HCT116 (cell line): ENCODE measurements at regions not wholly inside any gene's neighbourhood (a gene's known extent, or its start where the extent isn't known, plus 50 kb on each side); places are given as distances from the start of the nearest gene placed in this dataset.

ENCODE experiments used
- ATAC-seq: fragments of 200-7000 bp; cut with Tn5 transposase; 2 replicates; pipeline ENCODE4 v1.9.1; 2020; ENCODE audit warnings: mild to moderate bottlenecking, moderate library complexity
- BruUV-seq: library from RNA; stranded (reverse); fragments of 400-500 nt; replicated peaks from 2 replicates; lab custom pipeline; 2021; lab: Mats Ljungman, UMichigan
- CTCF ChIA-PET: fragments of 300-600 bp; sonication (Branson Sonifier 250); formaldehyde crosslinking; loops from one replicate; lab custom pipeline; 2021; ENCODE audit warnings: antibody characterized with exemption; lab: Charles Lee
- POLR2A ChIA-PET: fragments of 300-600, 350-600 bp; sonication (Branson Sonifier 250); formaldehyde crosslinking; loops from one replicate; lab custom pipeline; 2021; ENCODE audit warnings: antibody characterized with exemption; lab: Charles Lee
- RAD21 ChIA-PET, 2 experiments: fragments of 300-600 bp; sonication (Branson Sonifier 250); formaldehyde crosslinking; loops; one replicate each; lab custom pipeline; 2023; ENCODE audit warnings: low total read pairs in 2 of 2; ENCODE audit not compliant: uncharacterized antibody in 2 of 2, unreplicated experiment in 2 of 2, low non-redundant PET in 1 of 2; lab: Charles Lee
- DNase-seq: peaks from one replicate; pipeline ENCODE4 v3.0.0-alpha.2; 2010; ENCODE audit warnings: low read depth, low spot score
- H2AFZ ChIP-seq: fragments of 200-600 bp; shearing (Covaris generic), sonication (generic); 2 replicates; pipeline ENCODE4 v1.6.1; 2017; ENCODE audit warnings: low read depth, mixed run types, mixed read lengths, antibody characterized with exemption, low read length; ENCODE audit not compliant: poor library complexity, severe bottlenecking
- H3K27ac ChIP-seq: 2 replicates; pipeline ENCODE4 v1.5.1; 2012; ENCODE audit warnings: low read depth, low read length
- H3K27me3 ChIP-seq: fragments of 200-600 bp; sonication (generic); 2 replicates; pipeline ENCODE4 v1.6.1; 2016; ENCODE audit warnings: mixed run types, low read length, mixed read lengths; ENCODE audit not compliant: insufficient read depth
- H3K36me3 ChIP-seq, 2 experiments: fragments of 200-500 bp in 1 of 2; fragments of 200-600 bp in 1 of 2; sonication (Bioruptor generic) in 1 of 2; sonication (generic) in 1 of 2; 2 replicates each; pipeline versions ENCODE4 v1.5.1 to v1.6.1; 2014 to 2016; ENCODE audit warnings: low read length in 2 of 2, inconsistent platforms in 1 of 2, mixed read lengths in 1 of 2, mixed run types in 1 of 2; ENCODE audit not compliant: insufficient read depth in 2 of 2, control insufficient read depth in 1 of 2
- H3K4me1 ChIP-seq, 2 experiments: fragments of 200-600 bp in 1 of 2; sonication (generic) in 1 of 2; 2 replicates each; pipeline versions ENCODE4 v1.5.1 to v1.6.1; 2012 to 2017; ENCODE audit warnings: low read length in 2 of 2, inconsistent platforms in 1 of 2, mild to moderate bottlenecking in 1 of 2, mixed read lengths in 1 of 2, mixed run types in 1 of 2, moderate library complexity in 1 of 2; ENCODE audit not compliant: insufficient read depth in 2 of 2, control insufficient read depth in 1 of 2
- H3K4me2 ChIP-seq: fragments of 200-600 bp; sonication (generic); 2 replicates; pipeline ENCODE4 v1.6.1; 2017; ENCODE audit warnings: mixed run types, low read length, mixed read lengths
- H3K4me3 ChIP-seq, 2 experiments: fragments of 200-600 bp in 1 of 2; sonication (generic) in 1 of 2; replicated peaks in 1 of 2; 2 replicates each; pipeline ENCODE4 v1.5.1; 2011 to 2016; ENCODE audit warnings: low read length in 2 of 2, control low read depth in 1 of 2, low read depth in 1 of 2, mild to moderate bottlenecking in 1 of 2, mixed read lengths in 1 of 2, mixed run types in 1 of 2
- H3K79me2 ChIP-seq: fragments of 200-600 bp; sonication (generic); 2 replicates; pipeline ENCODE4 v1.6.1; 2017; ENCODE audit warnings: mild to moderate bottlenecking, mixed run types, low read length, moderate library complexity, mixed read lengths; ENCODE audit not compliant: insufficient read depth
- H3K9ac ChIP-seq: fragments of 200-600 bp; sonication (generic); 2 replicates; pipeline ENCODE4 v1.6.1; 2016; ENCODE audit warnings: low read length, mixed read lengths
- H3K9me2 ChIP-seq: fragments of 200-600 bp; sonication (generic), shearing (Covaris generic); 2 replicates; pipeline ENCODE4 v1.6.1; 2017; ENCODE audit warnings: mixed run types, mild to moderate bottlenecking, moderate library complexity; ENCODE audit not compliant: insufficient read depth
- H3K9me3 ChIP-seq, 2 experiments: fragments of 200-500 bp in 1 of 2; fragments of 200-600 bp in 1 of 2; sonication (Bioruptor generic) in 1 of 2; sonication (generic) in 1 of 2; 2 replicates each; pipeline ENCODE4 v1.6.1; 2014 to 2017; ENCODE audit warnings: low read length in 2 of 2, mixed read lengths in 2 of 2, inconsistent platforms in 1 of 2, low read depth in 1 of 2, mild to moderate bottlenecking in 1 of 2, mixed run types in 1 of 2, moderate library complexity in 1 of 2; ENCODE audit not compliant: control insufficient read depth in 1 of 2, insufficient read depth in 1 of 2
- H4K20me1 ChIP-seq: fragments of 200-600 bp; sonication (generic), shearing (Covaris generic); 2 replicates; pipeline ENCODE4 v1.6.1; 2017; ENCODE audit warnings: mixed run types, mild to moderate bottlenecking, moderate library complexity; ENCODE audit not compliant: insufficient read depth
- FOSL1 ChIP-seq: IDR thresholded peaks from 2 replicates; pipeline ENCODE4 v1.6.1; 2012; ENCODE audit warnings: low read depth
- REST ChIP-seq: IDR thresholded peaks from 2 replicates; pipeline ENCODE4 v1.6.1; 2012; ENCODE audit warnings: low read depth
- SIN3A ChIP-seq: IDR thresholded peaks from 2 replicates; pipeline ENCODE4 v1.6.1; 2012; ENCODE audit warnings: low read depth
- TCF7L2 ChIP-seq: IDR thresholded peaks from 2 replicates; pipeline ENCODE4 v1.7.0; 2011; ENCODE audit warnings: borderline replicate concordance, inconsistent platforms; ENCODE audit not compliant: insufficient read depth, insufficient read length; ENCODE audit errors: extremely low read depth
- YY1 ChIP-seq: IDR thresholded peaks from 2 replicates; pipeline ENCODE4 v1.6.1; 2011; ENCODE audit warnings: low read length, low read depth, moderate library complexity, mild to moderate bottlenecking; ENCODE audit not compliant: insufficient replicate concordance; ENCODE audit errors: extremely low read depth
- ZBTB33 ChIP-seq: IDR thresholded peaks from 2 replicates; pipeline ENCODE4 v1.6.1; 2011; ENCODE audit warnings: mild to moderate bottlenecking, low read length, moderate library complexity; ENCODE audit not compliant: insufficient replicate concordance; ENCODE audit errors: extremely low read depth
- ZFX ChIP-seq: fragments of 450-650 bp; IDR thresholded peaks from 2 replicates; pipeline ENCODE4 v1.6.1; 2017
- intact Hi-C: fragments of 100-400 bp; cut with micrococcal nuclease; formaldehyde crosslinking; loops from 2 replicates; pipeline ENCODE4 v1.10.0; 2022

- no peak for TF ChIP-seq ZFX
- no peak for TF ChIP-seq ZBTB33
- TF ChIP-seq REST: no peak
- TF ChIP-seq FOSL1: no peak
- no peak for TF ChIP-seq SIN3A
- TF ChIP-seq TCF7L2: no peak
- TF ChIP-seq YY1: no peak
- no peak overlapping the region for H3K9ac ChIP-seq
- ChIA-PET POLR2A (no interaction called here), RAD21 (no interaction called here), CTCF (no interaction called here)
- no peak overlapping the region for H3K4me3 ChIP-seq
- H2AFZ ChIP-seq: no peak overlapping the region
- no peak overlapping the region for H3K27ac ChIP-seq
- DNase-seq (no peak), ATAC-seq (no peak)
- intact Hi-C loops: no loop called here
- H3K27me3 ChIP-seq: 0 out of 2 replicates have a peak, but pooled peaks cover 13% of the 10 kb centered on the region
- no peaks in the 10 kb centered on the region for H3K9me3 ChIP-seq
- H4K20me1 ChIP-seq: no peaks in the 10 kb centered on the region
- no TSS peak for BruUV-seq
- no peaks in the 10 kb centered on the region for H3K9me2 ChIP-seq
- H3K4me1 ChIP-seq: no peaks in the 10 kb centered on the region
- H3K79me2 ChIP-seq: no peaks in the 10 kb centered on the region
- no peaks in the 10 kb centered on the region for H3K36me3 ChIP-seq
- no peak overlapping the region for H3K4me2 ChIP-seq
Observed at GRCh38 chr15:80333261-80333660, 70.9 kb upstream of the ARNT2 start.
